HT-29 (cell line): ENCODE measurements at regions not wholly inside any gene's neighbourhood (a gene's known extent, or its start where the extent isn't known, plus 50 kb on each side); places are given as distances from the start of the nearest gene placed in this dataset.
"Not testable (repeated sequence)": the region's sequence is repeated elsewhere in the genome, so short reads cannot be mapped to it uniquely, and the experiment has no call there.

Experiments used
- DNase-seq: peaks from one replicate; pipeline ENCODE4 v3.0.0-alpha.2; 2015; ENCODE audit warnings: low spot score

- no peak for DNase-seq
Measured at GRCh38 chr5:106020894-106021293, 1649.8 kb downstream of the EFNA5 start.

GRCh38 chr5:106019261-106019660, 1651.5 kb downstream of the EFNA5 start:
- no peak for DNase-seq

GRCh38 chr5:106017243-106017857, 1653.4 kb downstream of the EFNA5 start:
- no peak for DNase-seq

DNA sequence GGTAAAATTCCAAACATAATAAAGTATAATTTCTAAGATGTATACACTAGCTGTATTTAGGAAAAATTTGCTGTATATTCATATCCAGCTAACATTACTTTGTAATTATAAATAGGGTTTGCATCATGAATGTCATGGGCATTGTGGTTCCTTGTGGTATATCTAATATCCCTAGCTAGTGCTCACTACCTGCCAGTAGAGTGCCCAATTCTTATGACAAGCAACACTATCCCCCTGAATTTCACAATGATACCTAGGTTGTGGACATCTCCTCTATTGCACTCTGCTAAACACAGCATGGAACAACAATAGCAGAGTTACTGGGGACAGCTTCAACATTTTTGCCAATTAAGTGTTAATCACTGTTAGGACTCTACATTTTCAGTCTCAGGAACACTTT, 1656.5 kb downstream of the EFNA5 start:
- DNase-seq: no peak

GRCh38 chr5:106006242-106006641, 1664.5 kb downstream of the EFNA5 start:
- DNase-seq: no peak

- DNase-seq: not testable (repeated sequence)
Measured at GRCh38 chr5:105998991-105999390, 1671.7 kb downstream of the EFNA5 start.

- DNase-seq: no peak
Measured at GRCh38 chr5:105993027-105993426, 1677.7 kb downstream of the EFNA5 start.

GRCh38 chr5:105982526-105982925, 1688.2 kb downstream of the EFNA5 start:
- no peak for DNase-seq

DNA sequence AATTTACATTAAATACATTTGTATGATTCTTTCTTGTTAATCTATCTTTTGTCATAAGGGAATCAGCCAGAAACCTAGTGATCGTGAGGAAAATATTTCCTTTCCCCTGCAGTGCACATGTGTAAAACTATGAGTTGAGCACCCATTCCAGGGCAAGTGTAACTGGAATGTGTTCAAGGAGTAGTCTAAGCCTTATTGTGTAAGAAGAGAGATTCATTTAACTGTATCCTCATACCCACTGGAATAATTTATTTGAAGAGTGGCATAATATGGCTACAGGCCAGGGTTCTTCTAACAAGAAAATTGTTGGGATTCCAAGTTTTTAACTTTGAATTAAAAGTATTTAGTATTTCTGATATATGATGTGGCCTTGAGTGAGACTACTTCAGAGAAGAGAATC, 1692.7 kb downstream of the EFNA5 start:
- no peak for DNase-seq

- DNase-seq: no peak
Measured at GRCh38 chr5:105977163-105977562, 1693.6 kb downstream of the EFNA5 start.

DNA sequence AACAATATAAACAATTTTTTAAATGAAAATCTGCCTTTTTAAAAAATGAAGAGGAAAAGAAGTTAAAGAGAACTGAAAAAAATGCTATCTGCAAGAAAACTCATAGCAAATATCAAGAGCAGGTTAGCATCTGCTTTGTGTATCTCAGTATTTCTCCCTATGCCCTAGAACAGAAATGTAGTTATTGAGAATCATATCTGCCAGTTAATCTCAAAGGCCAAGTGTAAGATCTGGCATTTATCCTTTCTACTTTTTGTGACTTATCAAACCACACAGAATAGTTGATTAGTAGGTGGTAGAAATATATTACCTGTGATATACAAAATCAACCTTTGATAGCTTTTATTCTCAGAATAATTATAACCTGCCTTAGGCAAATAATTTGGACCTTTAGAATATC, 1699.8 kb downstream of the EFNA5 start:
- DNase-seq: no peak

DNA sequence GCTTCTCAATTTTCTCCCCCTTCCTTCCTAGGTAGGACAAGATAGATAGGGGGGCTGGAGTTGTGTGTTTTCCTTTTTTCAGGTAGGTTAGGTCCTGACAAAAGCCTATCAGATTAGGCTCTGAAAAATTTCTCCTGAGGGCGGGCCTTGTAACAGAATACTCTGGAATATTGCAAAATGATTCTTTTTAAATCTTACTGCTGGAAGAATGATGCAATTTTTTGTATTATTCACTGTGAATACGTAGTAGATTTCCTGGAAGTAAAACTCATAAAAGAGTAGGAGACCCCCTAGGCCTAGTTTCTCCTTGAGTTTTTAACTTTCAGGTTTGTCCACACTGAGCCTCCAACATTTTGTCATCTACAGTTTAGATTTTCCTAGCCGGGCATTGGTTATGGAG, 1701.8 kb downstream of the EFNA5 start:
- no peak for DNase-seq

DNA sequence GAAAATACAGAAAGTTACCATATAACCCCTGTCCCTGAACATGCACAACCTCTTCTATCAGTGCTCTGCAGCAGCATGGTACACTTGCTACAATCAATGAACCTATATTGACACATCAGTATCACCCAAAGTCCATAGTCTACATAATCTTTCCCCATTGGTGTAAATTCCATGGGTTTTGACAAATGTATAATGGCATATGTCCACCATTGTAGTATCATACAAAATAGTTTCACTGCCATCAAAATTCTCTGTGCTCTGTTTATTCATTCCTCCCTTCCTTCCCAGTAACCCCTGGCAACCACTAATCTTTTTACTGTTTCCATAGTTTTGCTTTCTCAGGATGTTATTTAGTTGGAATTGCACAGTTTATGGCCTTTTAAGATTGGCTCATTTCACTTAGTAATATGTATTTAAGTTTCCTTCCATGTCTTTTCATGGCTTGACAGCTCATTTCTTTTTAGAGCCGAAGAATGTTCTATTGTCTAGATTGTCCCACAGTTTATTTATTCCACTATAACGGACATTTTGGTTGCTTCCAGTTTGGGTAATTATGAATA, 1707.0 kb downstream of the EFNA5 start:
- DNase-seq: no peak

DNA sequence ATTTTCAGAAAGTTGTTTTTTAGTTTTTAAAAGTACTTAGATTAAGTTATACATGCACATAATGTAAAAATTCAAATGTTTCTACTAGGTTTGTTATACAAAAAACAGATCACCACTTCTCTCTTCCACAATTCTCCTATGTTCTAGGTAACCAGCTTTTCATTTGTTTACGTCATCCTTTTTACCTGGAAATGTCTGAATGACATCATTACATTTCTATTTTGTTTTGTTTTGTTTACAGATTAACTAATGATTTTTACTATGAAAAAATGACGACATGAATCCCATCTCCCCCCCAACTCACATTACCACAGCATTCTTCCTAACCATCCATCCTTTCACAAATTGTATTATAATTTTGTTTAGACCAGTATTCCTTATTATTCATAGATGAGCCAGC, 1709.2 kb downstream of the EFNA5 start:
- no peak for DNase-seq

DNA sequence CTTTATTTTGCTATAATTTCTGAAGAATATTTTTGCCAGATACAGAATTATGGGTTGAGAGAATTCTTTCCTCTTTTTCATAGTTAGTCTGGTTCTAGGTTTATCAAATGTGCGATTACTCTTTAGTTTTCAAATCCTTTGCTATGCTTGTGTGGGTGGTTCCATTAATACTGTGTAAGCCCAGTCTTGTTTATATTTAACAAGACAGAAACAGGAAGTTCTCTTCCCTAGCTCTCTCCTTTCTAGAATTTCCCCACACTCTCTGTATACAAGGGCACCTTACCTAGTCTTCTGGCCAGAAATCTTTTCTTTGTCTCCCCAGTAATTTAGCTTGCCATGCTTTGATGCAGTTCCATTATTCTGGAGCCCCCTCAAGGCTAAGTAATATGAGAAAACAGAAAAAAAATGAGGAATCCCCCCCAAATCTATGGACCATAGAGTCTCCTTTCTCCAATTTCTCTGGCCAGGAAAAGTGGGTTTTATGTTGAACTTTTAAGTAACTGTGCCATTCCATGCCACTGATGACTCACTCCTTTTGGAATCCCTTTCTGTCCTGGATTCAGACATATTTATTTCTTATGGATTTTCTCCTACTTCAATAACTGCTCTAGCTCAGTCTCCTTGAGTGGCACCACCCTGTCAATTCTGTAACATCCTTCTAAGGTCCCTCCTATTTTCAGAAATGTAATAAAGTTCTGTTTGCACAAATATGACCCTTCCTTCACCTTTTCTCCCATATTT, 1714.1 kb downstream of the EFNA5 start:
- DNase-seq: peak; percentile 9

- DNase-seq: no peak
Measured at GRCh38 chr5:105954341-105954740, 1716.4 kb downstream of the EFNA5 start.

DNA sequence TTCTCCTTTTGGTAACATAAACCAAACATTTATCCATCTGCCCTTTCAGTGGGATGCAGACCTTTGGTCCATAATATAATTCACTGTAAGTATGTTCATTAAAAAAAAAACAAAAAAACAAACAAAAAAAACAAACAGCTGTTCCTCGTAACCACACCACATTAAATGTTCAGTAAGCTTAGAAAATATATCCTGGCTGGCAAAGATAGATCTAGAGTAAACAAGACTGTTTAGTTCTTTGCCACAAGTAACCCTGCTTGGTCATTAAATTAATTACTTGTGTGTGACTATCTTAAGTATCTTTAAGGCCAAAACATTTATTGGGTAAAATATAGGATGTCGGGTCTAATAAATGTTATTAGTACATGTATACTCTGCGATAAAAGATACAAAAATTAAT, 1717.1 kb downstream of the EFNA5 start:
- DNase-seq: no peak

GRCh38 chr5:105952875-105953274, 1717.9 kb downstream of the EFNA5 start:
- DNase-seq: no peak

GRCh38 chr5:105947461-105947860, 1723.3 kb downstream of the EFNA5 start:
- no peak for DNase-seq

GRCh38 chr5:105945203-105945972, 1725.3 kb downstream of the EFNA5 start:
- no peak for DNase-seq

- no peak for DNase-seq
Measured at GRCh38 chr5:105940181-105940580, 1730.6 kb downstream of the EFNA5 start.

GRCh38 chr5:105934171-105934570, 1736.6 kb downstream of the EFNA5 start:
- DNase-seq: no peak
